ENCODE measurements at regions not wholly inside any gene's neighbourhood (a gene's known extent, or its start where the extent isn't known, plus 50 kb on each side); places are given as distances from the start of the nearest gene placed in this dataset.
A peak's percentile ranks its signal among the peaks of the same experiment; 100 is the strongest.
"Not testable (repeated sequence)": the region's sequence is repeated elsewhere in the genome, so short reads cannot be mapped to it uniquely, and the experiment has no call there.

DNA sequence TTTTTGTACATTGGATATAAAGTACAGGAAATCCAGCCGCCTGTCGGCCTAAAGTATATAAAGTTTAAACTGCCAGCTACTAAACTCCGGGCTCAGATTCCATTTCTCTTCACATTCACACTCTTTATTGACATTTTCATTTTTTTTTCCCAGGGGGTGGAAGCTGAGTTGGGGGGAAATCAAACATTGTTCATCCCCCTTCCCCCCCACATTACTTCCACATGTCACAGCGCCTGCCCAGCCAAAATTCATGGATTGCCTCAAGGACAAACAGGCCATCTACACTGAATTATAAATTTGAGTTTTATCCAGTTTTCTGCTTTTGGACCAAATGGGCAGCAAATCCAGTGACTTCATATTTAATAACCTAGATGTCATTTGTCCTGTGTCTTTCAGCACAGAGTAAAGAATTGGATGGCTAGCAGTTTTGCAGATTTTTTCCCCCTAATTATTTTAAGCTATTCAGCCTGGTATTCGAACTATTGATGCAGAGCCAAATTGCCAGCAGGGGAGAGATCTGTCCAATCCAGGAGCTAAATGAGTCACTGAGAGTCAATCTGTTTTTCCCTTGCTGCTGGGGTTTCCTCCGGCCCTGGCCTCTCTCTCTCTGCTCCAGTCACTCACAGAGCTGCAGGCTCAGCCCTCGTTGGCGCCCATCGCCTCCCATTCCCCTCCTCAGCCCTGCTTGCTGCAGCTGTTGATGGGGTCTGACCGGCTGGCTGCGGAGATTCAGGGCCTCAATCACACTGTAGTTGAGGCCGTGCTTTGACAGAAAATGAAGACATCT is 98.0 kb downstream of the LMO4 start:
- TF ChIP-seq, protein P1, sequence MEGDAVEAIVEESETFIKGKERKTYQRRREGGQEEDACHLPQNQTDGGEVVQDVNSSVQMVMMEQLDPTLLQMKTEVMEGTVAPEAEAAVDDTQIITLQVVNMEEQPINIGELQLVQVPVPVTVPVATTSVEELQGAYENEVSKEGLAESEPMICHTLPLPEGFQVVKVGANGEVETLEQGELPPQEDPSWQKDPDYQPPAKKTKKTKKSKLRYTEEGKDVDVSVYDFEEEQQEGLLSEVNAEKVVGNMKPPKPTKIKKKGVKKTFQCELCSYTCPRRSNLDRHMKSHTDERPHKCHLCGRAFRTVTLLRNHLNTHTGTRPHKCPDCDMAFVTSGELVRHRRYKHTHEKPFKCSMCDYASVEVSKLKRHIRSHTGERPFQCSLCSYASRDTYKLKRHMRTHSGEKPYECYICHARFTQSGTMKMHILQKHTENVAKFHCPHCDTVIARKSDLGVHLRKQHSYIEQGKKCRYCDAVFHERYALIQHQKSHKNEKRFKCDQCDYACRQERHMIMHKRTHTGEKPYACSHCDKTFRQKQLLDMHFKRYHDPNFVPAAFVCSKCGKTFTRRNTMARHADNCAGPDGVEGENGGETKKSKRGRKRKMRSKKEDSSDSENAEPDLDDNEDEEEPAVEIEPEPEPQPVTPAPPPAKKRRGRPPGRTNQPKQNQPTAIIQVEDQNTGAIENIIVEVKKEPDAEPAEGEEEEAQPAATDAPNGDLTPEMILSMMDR (conservative IDR thresholded peaks at IDR 0.05; ENCODE audit: control insufficient read depth, insufficient read depth, low read depth, low read length), result no peak
- H3K4me3 ChIP-seq (ENCODE audit: control insufficient read depth, low read depth, low read length), result no peak overlapping the region
- DNase-seq (ENCODE audit: low read depth), result peak; percentile 43

DNA sequence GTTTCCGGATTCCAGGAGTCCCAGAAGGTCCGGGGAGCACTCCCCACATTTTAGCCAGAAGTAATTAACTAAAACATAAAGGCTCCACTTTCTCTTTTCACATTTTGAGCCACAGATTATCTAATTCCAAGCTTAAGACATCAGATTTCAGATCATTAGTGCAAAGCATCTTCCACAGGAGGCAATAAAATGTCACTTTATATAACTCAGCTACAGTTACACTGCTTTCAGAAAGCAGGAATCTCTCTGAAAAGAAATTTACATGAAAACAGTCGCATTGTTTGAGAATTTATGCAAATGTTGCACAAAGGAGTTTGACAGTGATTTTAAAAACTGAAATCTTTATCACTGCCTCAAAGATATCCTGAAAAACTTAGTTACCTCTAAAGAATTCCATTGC is 99.7 kb downstream of the LMO4 start:
- TF ChIP-seq, protein P1 (conservative IDR thresholded peaks at IDR 0.05; ENCODE audit: control insufficient read depth, insufficient read depth, low read depth, low read length), result no peak
- no peak overlapping the region for H3K4me3 ChIP-seq (ENCODE audit: control insufficient read depth, low read depth, low read length)
- no peak for DNase-seq (ENCODE audit: low read depth)

DNA sequence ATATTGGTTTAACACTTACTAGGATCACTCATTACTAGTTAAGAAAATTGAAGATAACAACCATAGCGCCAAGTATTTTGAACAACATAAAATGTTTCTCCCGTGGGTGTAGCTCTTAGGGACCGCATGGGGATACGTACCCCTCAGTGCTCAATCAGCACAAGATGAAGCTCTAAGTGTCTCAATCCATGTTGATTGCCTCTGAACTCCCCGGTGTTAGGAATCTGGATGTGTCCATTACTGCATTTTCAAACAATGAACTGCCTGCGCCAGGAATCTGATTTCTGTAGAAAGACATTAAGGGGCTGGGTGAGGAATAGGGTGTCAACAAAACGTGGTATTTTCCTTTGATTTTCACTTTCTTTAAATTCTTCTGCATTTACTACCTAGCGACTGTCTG is 100.2 kb downstream of the LMO4 start:
- no peak for DNase-seq (ENCODE audit: low read depth)

DNA sequence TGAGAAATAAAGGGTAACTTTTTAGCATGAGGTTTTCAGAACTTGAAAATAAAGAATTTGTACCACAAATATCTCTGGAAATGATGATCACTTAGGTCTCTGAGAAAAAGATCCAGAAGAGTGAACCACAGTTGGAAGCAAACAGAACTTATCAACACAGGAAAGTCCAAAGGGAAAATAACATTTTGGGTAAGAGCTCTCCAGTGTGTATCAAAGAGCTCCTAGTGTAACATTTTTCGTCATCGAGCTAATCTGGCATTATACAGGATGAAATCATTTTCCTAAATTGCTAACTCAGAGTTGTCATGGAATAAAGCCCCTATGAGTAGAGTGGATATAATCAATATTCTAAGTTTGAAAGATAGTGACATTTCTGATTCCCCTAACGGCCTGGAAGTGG is 104.0 kb downstream of the LMO4 start:
- H3K4me3 ChIP-seq (ENCODE audit: control insufficient read depth, low read depth, low read length), result no peak overlapping the region
- TF ChIP-seq, protein P1 (conservative IDR thresholded peaks at IDR 0.05; ENCODE audit: control insufficient read depth, insufficient read depth, low read depth, low read length), result no peak
- DNase-seq (ENCODE audit: low read depth), result no peak

More for the DNA sequence above, 100.2 kb downstream of the LMO4 start:
- H3K4me3 ChIP-seq (ENCODE audit: control insufficient read depth, low read depth, low read length), result no peak overlapping the region
- TF ChIP-seq, protein P1 (conservative IDR thresholded peaks at IDR 0.05; ENCODE audit: control insufficient read depth, insufficient read depth, low read depth, low read length), result no peak

DNA sequence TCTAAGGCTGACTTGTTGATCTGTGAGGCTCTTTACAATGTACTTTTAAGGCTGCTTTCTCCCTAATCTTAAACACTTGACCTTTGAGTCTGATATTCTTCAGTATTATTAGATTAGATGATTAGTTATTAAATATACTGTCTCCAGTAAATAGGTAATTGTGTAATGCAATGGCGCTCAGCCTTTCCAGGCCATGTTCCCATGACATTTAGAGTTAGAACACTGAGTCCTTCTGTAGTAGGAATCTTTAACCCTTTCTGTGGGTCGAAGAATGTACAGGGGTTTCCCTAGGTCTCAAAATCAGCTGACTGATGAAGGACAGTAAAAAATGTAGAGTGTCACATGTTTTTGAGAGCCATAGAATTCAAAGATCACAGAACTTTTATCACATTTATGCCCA is 104.4 kb downstream of the LMO4 start:
- not testable (repeated sequence) for H3K4me3 ChIP-seq (ENCODE audit: control insufficient read depth, low read depth, low read length); DNase-seq (ENCODE audit: low read depth)

DNA sequence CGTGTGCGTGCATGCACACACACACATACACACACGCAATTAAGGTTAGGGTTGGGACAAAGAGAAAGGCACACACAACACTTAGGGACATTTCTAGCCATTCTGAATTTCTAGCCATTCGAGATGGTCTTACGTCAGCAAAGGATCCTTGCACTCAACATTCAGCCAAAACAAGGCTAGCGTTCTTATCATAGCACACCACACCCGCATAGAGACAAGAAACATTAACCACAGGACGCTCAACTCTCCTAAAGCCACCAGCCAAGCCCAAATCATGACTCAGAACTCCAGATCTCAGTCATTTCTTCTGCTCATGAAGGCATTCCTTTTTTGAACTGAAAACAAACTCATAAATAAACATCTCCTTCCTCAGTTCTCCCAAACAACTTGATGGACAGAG is 106.8 kb downstream of the LMO4 start:
- TF ChIP-seq, protein P1 (conservative IDR thresholded peaks at IDR 0.05; ENCODE audit: control insufficient read depth, insufficient read depth, low read depth, low read length), result no peak
- DNase-seq (ENCODE audit: low read depth), result peak; percentile 33
- no peak overlapping the region for H3K4me3 ChIP-seq (ENCODE audit: control insufficient read depth, low read depth, low read length)

DNA sequence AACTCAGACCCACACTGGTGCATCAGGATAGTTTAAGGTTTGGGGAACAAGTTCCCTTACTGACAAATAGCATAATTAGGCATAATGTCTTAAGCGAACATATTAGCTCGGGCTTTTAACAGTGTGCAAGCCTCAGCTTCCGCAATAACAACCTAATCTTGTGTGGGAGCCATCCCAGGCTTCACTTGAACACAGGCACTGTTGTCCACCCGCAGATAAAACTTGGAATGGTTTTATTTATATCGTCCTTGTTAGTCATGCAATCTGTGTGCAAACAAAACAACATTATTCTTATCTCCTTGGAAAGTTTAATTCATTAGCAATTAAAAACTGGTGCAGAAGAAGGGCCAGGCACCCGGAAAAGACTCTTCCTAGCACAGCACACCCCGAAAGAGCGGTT is 107.4 kb downstream of the LMO4 start:
- H3K4me3 ChIP-seq (ENCODE audit: control insufficient read depth, low read depth, low read length); DNase-seq (ENCODE audit: low read depth): not testable (repeated sequence)

DNA sequence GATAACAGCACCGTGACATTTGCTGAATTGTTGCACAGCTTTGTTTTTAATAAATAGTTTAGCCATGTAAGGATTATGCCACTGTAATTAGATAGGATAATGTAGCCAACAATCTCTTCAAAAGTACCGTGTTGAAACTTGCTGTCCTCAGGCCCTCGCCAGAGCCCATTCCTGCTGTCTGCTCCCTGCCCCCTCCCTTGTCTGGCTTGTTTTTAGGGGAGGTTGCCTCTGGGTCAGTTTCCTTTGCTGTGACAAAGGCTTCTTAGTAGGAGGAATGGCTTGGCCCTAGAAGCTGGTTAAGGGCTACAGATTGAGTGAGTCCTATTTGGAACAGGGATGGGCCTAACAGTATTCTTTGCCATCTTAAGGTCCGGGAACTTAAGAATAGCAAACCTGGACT is 107.9 kb downstream of the LMO4 start:
- DNase-seq (ENCODE audit: low read depth), result no peak
- no peak overlapping the region for H3K4me3 ChIP-seq (ENCODE audit: control insufficient read depth, low read depth, low read length)
- TF ChIP-seq, protein P1 (conservative IDR thresholded peaks at IDR 0.05; ENCODE audit: control insufficient read depth, insufficient read depth, low read depth, low read length), result no peak

All from fibroblast of mammary gland (primary cell).